Fibroblast of peridontal ligament (primary cell): ENCODE measurements at regions not wholly inside any gene's neighbourhood (a gene's known extent, or its start where the extent isn't known, plus 50 kb on each side); places are given as distances from the start of the nearest gene placed in this dataset.
"Not testable (repeated sequence)": the region's sequence is repeated elsewhere in the genome, so short reads cannot be mapped to it uniquely, and the experiment has no call there.

Experiments
- DNase-seq: peaks from one replicate; pipeline ENCODE4 v3.0.0-alpha.2; 2010; ENCODE audit errors: extremely low read depth

- DNase-seq = peak; percentile 67
Observed at GRCh38 chr1:185681034-185681633, 53.1 kb upstream of the HMCN1 start.

GRCh38 chr1:185680453-185680852 lies 53.7 kb upstream of the HMCN1 start:
- DNase-seq = no peak

- no peak for DNase-seq
Observed at GRCh38 chr1:185679220-185679619, 55.0 kb upstream of the HMCN1 start.

- no peak for DNase-seq
Observed at GRCh38 chr1:185676969-185677368, 57.2 kb upstream of the HMCN1 start.

- no peak for DNase-seq
Observed at GRCh38 chr1:185674201-185674600, 60.0 kb upstream of the HMCN1 start.

GRCh38 chr1:185672719-185673360 lies 61.4 kb upstream of the HMCN1 start:
- DNase-seq = no peak

GRCh38 chr1:185670187-185670627 lies 64.0 kb upstream of the HMCN1 start:
- peak; percentile 69 for DNase-seq

GRCh38 chr1:185668013-185668412 lies 66.2 kb upstream of the HMCN1 start:
- DNase-seq = no peak

GRCh38 chr1:185666582-185666981 lies 67.6 kb upstream of the HMCN1 start:
- DNase-seq = no peak

- no peak for DNase-seq
Observed at GRCh38 chr1:185663771-185664296, 70.4 kb upstream of the HMCN1 start.

GRCh38 chr1:185663332-185663731 lies 70.9 kb upstream of the HMCN1 start:
- DNase-seq = no peak

GRCh38 chr1:185661971-185662370 lies 72.2 kb upstream of the HMCN1 start:
- DNase-seq = no peak

GRCh38 chr1:185656663-185657062 lies 77.5 kb upstream of the HMCN1 start:
- DNase-seq = no peak

- no peak for DNase-seq
Observed at GRCh38 chr1:185654952-185655314, 79.3 kb upstream of the HMCN1 start.

- no peak for DNase-seq
Observed at GRCh38 chr1:185654199-185654951, 79.8 kb upstream of the HMCN1 start.

- no peak for DNase-seq
Observed at GRCh38 chr1:185653615-185654014, 80.6 kb upstream of the HMCN1 start.

- no peak for DNase-seq
Observed at GRCh38 chr1:185652348-185652747, 81.8 kb upstream of the HMCN1 start.

- DNase-seq = no peak
Observed at GRCh38 chr1:185650602-185651230, 83.5 kb upstream of the HMCN1 start.

GRCh38 chr1:185648858-185649589 lies 85.2 kb upstream of the HMCN1 start:
- DNase-seq = no peak

- not testable (repeated sequence) for DNase-seq
Observed at GRCh38 chr1:185647597-185648267, 86.5 kb upstream of the HMCN1 start.

- peak; percentile 97 for DNase-seq
Observed at GRCh38 chr1:185646202-185646683, 87.9 kb upstream of the HMCN1 start.
